ENCODE measurements at regions not wholly inside any gene's neighbourhood (a gene's known extent, or its start where the extent isn't known, plus 50 kb on each side); places are given as distances from the start of the nearest gene placed in this dataset.

GRCh38 chr12:125418902-125419564, 353.8 kb downstream of the AACS start:
- no peak for TF ChIP-seq TEAD4 (IDR thresholded peaks at IDR 0.05)
- TF ChIP-seq REST (IDR thresholded peaks at IDR 0.05; ENCODE audit: low read depth), result no peak
- no peak for TF ChIP-seq MAX (IDR thresholded peaks at IDR 0.05)
- no peak for TF ChIP-seq EP300 (IDR thresholded peaks at IDR 0.05; ENCODE audit: borderline replicate concordance)
- TF ChIP-seq FOXM1 (IDR thresholded peaks at IDR 0.05; ENCODE audit: borderline replicate concordance, low read depth), result no peak
- TF ChIP-seq CEBPB (IDR thresholded peaks at IDR 0.05), result no peak
- TF ChIP-seq NFIC (IDR thresholded peaks at IDR 0.05), result no peak
- no peak for TF ChIP-seq YY1 (IDR thresholded peaks at IDR 0.05; ENCODE audit: low read depth)
- TF ChIP-seq USF1 (IDR thresholded peaks at IDR 0.05), result no peak
